Activated T-cell treated with anti-CD3 and anti-CD28 coated beads, Interleukin-2, amount 50 U/mL, for 24 hours (primary cell): ENCODE measurements at regions not wholly inside any gene's neighbourhood (a gene's known extent, or its start where the extent isn't known, plus 50 kb on each side); places are given as distances from the start of the nearest gene placed in this dataset.
"Not testable (repeated sequence)": the region's sequence is repeated elsewhere in the genome, so short reads cannot be mapped to it uniquely, and the experiment has no call there.

Source experiments
- DNase-seq: peaks from one replicate; pipeline ENCODE4 v3.0.0-alpha.2; 2020
- H3K27ac Mint-ChIP-seq: 2 replicates; pipeline ENCODE4 v1.8.0; 2020; ENCODE audit warnings: mild to moderate bottlenecking, mixed read lengths
- H3K27me3 Mint-ChIP-seq: 2 replicates; pipeline ENCODE4 v1.8.0; 2020; ENCODE audit warnings: mixed read lengths
- H3K36me3 Mint-ChIP-seq: 2 replicates; pipeline ENCODE4 v1.8.0; 2020; ENCODE audit warnings: low read depth, mixed read lengths
- H3K4me1 Mint-ChIP-seq: 2 replicates; pipeline ENCODE4 v1.8.0; 2020; ENCODE audit warnings: low read depth, mixed read lengths
- H3K4me3 Mint-ChIP-seq: 2 replicates; pipeline ENCODE4 v1.8.0; 2020; ENCODE audit warnings: mild to moderate bottlenecking, moderate library complexity, mixed read lengths
- H3K9me3 Mint-ChIP-seq: 2 replicates; pipeline ENCODE4 v1.8.0; 2020; ENCODE audit warnings: mixed read lengths

- Mint-ChIP-seq H3K36me3 (no peaks in the 10 kb centered on the region), H3K4me1 (no peaks in the 10 kb centered on the region), H3K9me3 (no peaks in the 10 kb centered on the region), H3K4me3 (no peak overlapping the region), H3K27ac (no peak overlapping the region), H3K27me3 (peaks cover 2% of the 10 kb centered on the region)
- DNase-seq: no peak
These were observed 196.8 kb downstream of the GOLGA6L6 start for GRCh38 chr15:20344601-20345400.

GRCh38 chr15:20343395-20344211 lies 198.0 kb downstream of the GOLGA6L6 start:
- not testable (repeated sequence) for DNase-seq, H3K27me3 Mint-ChIP-seq, H3K9me3 Mint-ChIP-seq, H3K4me3 Mint-ChIP-seq, H3K27ac Mint-ChIP-seq, H3K4me1 Mint-ChIP-seq, H3K36me3 Mint-ChIP-seq

- not testable (repeated sequence) for H3K4me3 Mint-ChIP-seq, H3K4me1 Mint-ChIP-seq, H3K27ac Mint-ChIP-seq, H3K27me3 Mint-ChIP-seq, H3K36me3 Mint-ChIP-seq, DNase-seq, H3K9me3 Mint-ChIP-seq
These were observed 198.8 kb downstream of the GOLGA6L6 start for GRCh38 chr15:20342601-20343394.

GRCh38 chr15:20341901-20342600 lies 199.5 kb downstream of the GOLGA6L6 start:
- Mint-ChIP-seq H3K27me3 (no peaks in the 10 kb centered on the region), H3K9me3 (peaks cover 3% of the 10 kb centered on the region), H3K36me3 (peaks cover 2% of the 10 kb centered on the region), H3K4me1 (no peaks in the 10 kb centered on the region), H3K27ac (no peak overlapping the region), H3K4me3 (no peak overlapping the region)
- DNase-seq: peak; percentile 44

GRCh38 chr15:20340931-20341661 lies 200.5 kb downstream of the GOLGA6L6 start:
- no peaks in the 10 kb centered on the region for H3K4me1 Mint-ChIP-seq
- H3K36me3 Mint-ChIP-seq: peaks cover 2% of the 10 kb centered on the region
- peaks cover 6% of the 10 kb centered on the region for H3K9me3 Mint-ChIP-seq
- H3K4me3 Mint-ChIP-seq: no peak overlapping the region
- peak; percentile 52 for DNase-seq
- H3K27ac Mint-ChIP-seq: no peak overlapping the region
- H3K27me3 Mint-ChIP-seq: no peaks in the 10 kb centered on the region

GRCh38 chr15:20340331-20340811 lies 201.2 kb downstream of the GOLGA6L6 start:
- Mint-ChIP-seq H3K4me3 (no peak overlapping the region), H3K27me3 (no peaks in the 10 kb centered on the region), H3K4me1 (no peaks in the 10 kb centered on the region), H3K9me3 (peaks cover 6% of the 10 kb centered on the region), H3K27ac (no peak overlapping the region), H3K36me3 (peaks cover 2% of the 10 kb centered on the region)
- DNase-seq: peak; percentile 58

GRCh38 chr15:20339086-20339791 lies 202.4 kb downstream of the GOLGA6L6 start:
- DNase-seq, H3K4me1 Mint-ChIP-seq, H3K27ac Mint-ChIP-seq, H3K9me3 Mint-ChIP-seq, H3K4me3 Mint-ChIP-seq, H3K36me3 Mint-ChIP-seq, H3K27me3 Mint-ChIP-seq: not testable (repeated sequence)

- not testable (repeated sequence) for H3K9me3 Mint-ChIP-seq, H3K4me3 Mint-ChIP-seq, H3K4me1 Mint-ChIP-seq, H3K27me3 Mint-ChIP-seq, DNase-seq, H3K36me3 Mint-ChIP-seq, H3K27ac Mint-ChIP-seq
These were observed 202.9 kb downstream of the GOLGA6L6 start for GRCh38 chr15:20338671-20339070.

GRCh38 chr15:20337238-20337637 lies 204.4 kb downstream of the GOLGA6L6 start:
- H3K36me3 Mint-ChIP-seq, DNase-seq, H3K27me3 Mint-ChIP-seq, H3K9me3 Mint-ChIP-seq, H3K4me3 Mint-ChIP-seq, H3K4me1 Mint-ChIP-seq, H3K27ac Mint-ChIP-seq: not testable (repeated sequence)

GRCh38 chr15:20334451-20334850 lies 207.1 kb downstream of the GOLGA6L6 start:
- not testable (repeated sequence) for DNase-seq, H3K4me1 Mint-ChIP-seq, H3K4me3 Mint-ChIP-seq, H3K27ac Mint-ChIP-seq, H3K36me3 Mint-ChIP-seq, H3K9me3 Mint-ChIP-seq, H3K27me3 Mint-ChIP-seq

GRCh38 chr15:20325751-20326150 lies 215.8 kb downstream of the GOLGA6L6 start:
- not testable (repeated sequence) for H3K4me1 Mint-ChIP-seq, H3K4me3 Mint-ChIP-seq, H3K36me3 Mint-ChIP-seq, H3K27ac Mint-ChIP-seq, H3K27me3 Mint-ChIP-seq, DNase-seq, H3K9me3 Mint-ChIP-seq

- DNase-seq, H3K9me3 Mint-ChIP-seq, H3K36me3 Mint-ChIP-seq, H3K27me3 Mint-ChIP-seq, H3K27ac Mint-ChIP-seq, H3K4me3 Mint-ChIP-seq, H3K4me1 Mint-ChIP-seq: not testable (repeated sequence)
These were observed 224.5 kb downstream of the GOLGA6L6 start for GRCh38 chr15:20317132-20317531.

- not testable (repeated sequence) for H3K27ac Mint-ChIP-seq, DNase-seq, H3K9me3 Mint-ChIP-seq, H3K4me1 Mint-ChIP-seq, H3K27me3 Mint-ChIP-seq, H3K4me3 Mint-ChIP-seq, H3K36me3 Mint-ChIP-seq
These were observed 230.5 kb downstream of the GOLGA6L6 start for GRCh38 chr15:20311014-20311680.
